ENCODE measurements at regions not wholly inside any gene's neighbourhood (a gene's known extent, or its start where the extent isn't known, plus 50 kb on each side); places are given as distances from the start of the nearest gene placed in this dataset.

DNA sequence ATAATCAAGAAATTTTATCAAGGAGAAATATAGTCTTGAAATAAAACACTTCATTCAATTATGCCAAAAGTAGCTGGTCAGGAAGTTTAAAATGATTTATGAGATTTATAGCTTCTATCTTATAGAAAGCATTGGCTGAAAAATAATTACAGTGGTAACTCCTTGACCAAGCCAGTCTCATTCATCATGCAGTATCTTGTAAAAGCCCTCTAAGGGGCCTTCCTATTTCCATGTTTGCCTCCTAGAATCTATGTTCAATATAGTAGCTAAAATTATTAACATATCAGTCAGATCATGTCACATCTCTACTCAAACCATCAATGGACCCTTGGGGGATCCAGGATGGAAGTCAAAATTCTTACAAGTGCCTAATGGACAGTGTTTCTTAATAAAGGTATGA, 393.4 kb upstream of the ST8SIA4 start:
- TF ChIP-seq POLR2A (IDR thresholded peaks at IDR 0.05) = no peak
- TF ChIP-seq, protein P1, sequence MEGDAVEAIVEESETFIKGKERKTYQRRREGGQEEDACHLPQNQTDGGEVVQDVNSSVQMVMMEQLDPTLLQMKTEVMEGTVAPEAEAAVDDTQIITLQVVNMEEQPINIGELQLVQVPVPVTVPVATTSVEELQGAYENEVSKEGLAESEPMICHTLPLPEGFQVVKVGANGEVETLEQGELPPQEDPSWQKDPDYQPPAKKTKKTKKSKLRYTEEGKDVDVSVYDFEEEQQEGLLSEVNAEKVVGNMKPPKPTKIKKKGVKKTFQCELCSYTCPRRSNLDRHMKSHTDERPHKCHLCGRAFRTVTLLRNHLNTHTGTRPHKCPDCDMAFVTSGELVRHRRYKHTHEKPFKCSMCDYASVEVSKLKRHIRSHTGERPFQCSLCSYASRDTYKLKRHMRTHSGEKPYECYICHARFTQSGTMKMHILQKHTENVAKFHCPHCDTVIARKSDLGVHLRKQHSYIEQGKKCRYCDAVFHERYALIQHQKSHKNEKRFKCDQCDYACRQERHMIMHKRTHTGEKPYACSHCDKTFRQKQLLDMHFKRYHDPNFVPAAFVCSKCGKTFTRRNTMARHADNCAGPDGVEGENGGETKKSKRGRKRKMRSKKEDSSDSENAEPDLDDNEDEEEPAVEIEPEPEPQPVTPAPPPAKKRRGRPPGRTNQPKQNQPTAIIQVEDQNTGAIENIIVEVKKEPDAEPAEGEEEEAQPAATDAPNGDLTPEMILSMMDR (IDR thresholded peaks at IDR 0.05) = no peak

All from uterus (tissue), 2 donors.